VCaP (cell line): ENCODE measurements at regions not wholly inside any gene's neighbourhood (a gene's known extent, or its start where the extent isn't known, plus 50 kb on each side); places are given as distances from the start of the nearest gene placed in this dataset.

Experiments used
- H3K27ac ChIP-seq: fragments of 450-650 bp; 2 replicates; pipeline ENCODE4 v1.5.1; 2017
- TF ChIP-seq, protein P1 (sequence below): fragments of 450-650 bp; conservative IDR thresholded peaks from 2 replicates; pipeline ENCODE4 v1.5.1; 2017; ENCODE audit warnings: mild to moderate bottlenecking, moderate library complexity

DNA sequence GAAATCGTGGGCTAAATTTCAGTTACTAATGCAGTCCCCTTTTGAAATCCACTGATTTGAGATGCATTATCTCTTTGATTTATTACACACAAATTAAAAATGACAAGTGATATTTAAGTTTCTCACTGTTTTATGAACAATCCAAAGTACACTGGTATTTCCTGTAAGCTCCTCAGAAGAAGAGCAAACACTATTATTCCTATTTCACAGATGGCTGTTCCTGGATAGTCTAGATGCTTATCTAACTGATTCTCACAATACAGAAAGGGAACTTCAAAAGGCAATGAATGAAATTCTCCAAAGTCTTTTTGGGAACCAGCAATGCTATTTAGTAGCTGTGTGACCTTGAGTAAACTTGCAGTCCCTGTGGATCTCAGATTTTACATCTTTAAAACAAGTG lies 404.7 kb upstream of the DAB2 start:
- TF ChIP-seq, protein P1, sequence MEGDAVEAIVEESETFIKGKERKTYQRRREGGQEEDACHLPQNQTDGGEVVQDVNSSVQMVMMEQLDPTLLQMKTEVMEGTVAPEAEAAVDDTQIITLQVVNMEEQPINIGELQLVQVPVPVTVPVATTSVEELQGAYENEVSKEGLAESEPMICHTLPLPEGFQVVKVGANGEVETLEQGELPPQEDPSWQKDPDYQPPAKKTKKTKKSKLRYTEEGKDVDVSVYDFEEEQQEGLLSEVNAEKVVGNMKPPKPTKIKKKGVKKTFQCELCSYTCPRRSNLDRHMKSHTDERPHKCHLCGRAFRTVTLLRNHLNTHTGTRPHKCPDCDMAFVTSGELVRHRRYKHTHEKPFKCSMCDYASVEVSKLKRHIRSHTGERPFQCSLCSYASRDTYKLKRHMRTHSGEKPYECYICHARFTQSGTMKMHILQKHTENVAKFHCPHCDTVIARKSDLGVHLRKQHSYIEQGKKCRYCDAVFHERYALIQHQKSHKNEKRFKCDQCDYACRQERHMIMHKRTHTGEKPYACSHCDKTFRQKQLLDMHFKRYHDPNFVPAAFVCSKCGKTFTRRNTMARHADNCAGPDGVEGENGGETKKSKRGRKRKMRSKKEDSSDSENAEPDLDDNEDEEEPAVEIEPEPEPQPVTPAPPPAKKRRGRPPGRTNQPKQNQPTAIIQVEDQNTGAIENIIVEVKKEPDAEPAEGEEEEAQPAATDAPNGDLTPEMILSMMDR: no peak

DNA sequence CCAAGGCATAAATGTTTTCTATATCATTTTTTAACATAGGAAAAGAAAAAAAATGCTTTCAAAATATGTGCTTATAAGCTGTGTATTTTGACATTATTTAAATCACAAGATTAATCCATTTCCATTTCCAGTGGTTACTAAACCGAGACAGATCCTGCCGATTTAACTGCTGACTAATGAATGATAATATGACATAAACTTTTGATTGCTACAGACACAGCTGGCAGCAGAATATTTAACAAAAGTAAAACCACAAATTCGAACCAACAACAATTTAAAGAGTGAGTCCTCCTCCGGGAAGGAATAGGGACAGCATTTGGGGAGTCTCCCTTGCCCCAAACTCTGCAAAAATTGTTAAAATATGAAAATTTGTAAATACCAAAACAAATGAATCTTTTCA lies 401.3 kb upstream of the DAB2 start:
- TF ChIP-seq, protein P1: no peak
- no peak overlapping the region for H3K27ac ChIP-seq

More for the DNA sequence above, 404.7 kb upstream of the DAB2 start:
- H3K27ac ChIP-seq: peak overlapping the region; percentile 29

DNA sequence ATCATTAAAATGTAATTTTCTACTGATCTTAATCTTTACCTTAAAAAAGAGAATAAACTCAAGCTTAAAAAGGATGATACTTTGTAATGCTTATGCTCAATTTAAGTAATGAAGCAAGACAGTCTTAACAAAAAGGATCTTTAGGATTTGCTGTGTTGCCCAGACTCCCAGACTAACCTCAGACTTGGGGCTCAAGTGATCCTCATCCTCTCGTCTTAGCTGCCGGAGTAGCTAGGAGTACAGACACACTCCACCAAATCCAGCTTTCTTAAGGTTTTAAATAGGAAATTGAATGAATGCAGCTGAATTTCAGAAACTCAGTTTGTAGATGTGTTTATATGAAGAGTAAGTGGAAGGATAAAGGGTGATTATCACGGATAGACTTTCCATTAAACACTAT lies 400.5 kb upstream of the DAB2 start:
- TF ChIP-seq, protein P1: no peak

DNA sequence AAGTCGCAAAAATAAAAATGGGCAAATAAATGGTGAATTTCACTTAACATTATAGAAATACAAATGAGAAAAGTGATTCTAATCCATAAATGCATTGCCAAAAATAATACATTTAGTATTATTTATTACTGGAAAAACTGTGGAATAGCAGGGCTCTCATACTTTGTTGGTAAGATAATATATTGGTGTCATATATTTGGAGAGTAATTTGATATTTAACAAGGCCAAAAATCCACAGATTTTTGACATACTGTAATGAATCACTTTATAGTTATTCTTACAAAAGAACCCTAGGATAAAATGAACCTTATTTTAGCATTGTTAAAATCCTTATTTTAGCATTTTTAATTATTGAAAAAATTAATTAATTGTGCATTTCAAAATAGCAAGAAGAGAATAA lies 397.2 kb upstream of the DAB2 start:
- TF ChIP-seq, protein P1: no peak
- H3K27ac ChIP-seq: no peak overlapping the region

More for the DNA sequence above, 400.5 kb upstream of the DAB2 start:
- H3K27ac ChIP-seq: no peak overlapping the region

DNA sequence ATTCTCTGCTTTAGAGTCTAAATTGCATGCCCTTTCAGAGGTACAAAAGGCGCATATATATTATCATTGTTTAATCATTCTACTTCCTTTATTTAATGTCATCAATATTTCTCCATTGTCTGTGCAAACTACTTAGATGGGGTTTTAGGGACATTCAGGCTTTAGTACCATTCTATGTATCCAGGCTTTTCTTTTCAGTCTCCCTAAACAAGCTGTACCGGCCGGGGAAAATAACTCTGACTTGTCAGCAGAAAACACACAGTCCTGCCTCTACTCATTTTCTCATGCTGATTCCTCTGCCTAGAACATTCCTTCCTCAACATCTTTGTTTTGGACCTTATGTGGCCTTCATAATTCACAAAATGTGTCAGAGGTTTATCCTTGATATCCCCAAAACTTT lies 392.1 kb upstream of the DAB2 start:
- TF ChIP-seq, protein P1: no peak
- no peak overlapping the region for H3K27ac ChIP-seq

DNA sequence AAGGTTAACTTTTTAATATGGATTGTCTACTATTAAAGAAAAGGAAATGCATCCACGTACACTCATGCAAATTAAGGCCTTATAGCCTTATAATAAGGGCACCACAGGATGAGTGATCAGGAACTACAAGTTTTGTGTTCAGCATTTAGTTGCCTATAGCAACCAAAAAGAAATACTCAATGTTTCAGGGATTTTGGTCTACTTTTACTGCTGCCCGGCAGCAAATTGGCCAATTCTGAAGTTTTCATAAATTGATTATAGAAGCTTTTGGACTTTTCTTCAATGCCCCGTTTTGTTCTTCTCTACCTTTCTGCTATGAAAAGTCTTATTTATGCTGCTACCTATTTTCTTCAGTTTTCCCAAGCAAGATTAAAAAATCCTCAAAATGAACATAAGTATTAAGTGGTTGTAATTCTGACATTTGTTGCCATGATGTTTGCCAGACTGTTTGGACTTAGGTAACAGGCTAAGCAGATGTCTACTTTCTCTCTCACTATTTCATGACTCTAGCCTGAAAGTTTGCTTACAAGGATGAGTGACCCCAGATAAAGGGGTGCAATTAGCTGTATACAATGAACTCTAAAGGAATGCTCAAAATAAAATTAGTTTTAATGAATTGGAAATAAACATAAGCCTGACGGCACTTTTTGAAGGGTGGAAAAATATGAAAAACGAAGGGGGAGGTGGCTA lies 391.5 kb upstream of the DAB2 start:
- TF ChIP-seq, protein P1: no peak
- no peak overlapping the region for H3K27ac ChIP-seq

DNA sequence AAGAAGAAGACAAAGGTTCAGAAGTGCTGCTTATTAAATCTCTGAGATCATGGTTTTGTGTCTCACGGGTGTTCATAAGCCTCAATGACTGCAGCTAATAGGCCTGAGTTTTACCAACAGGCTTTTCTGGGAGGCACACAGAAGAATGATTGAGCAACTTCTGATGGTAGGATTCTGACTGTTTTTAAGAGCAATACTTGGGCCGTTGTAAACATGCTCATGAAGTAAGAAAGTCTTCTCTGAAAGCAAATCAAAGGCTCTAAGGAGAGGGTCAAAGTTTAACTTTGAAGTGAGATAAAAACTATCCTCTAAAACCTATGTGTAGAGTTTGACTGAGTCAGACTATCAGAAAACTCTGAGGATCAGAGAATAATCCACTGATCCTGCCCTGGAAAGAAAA lies 390.9 kb upstream of the DAB2 start:
- TF ChIP-seq, protein P1: no peak
- no peak overlapping the region for H3K27ac ChIP-seq
